ENCODE measurements at regions not wholly inside any gene's neighbourhood (a gene's known extent, or its start where the extent isn't known, plus 50 kb on each side); places are given as distances from the start of the nearest gene placed in this dataset.
A peak's percentile ranks its signal among the peaks of the same experiment; 100 is the strongest.

DNA sequence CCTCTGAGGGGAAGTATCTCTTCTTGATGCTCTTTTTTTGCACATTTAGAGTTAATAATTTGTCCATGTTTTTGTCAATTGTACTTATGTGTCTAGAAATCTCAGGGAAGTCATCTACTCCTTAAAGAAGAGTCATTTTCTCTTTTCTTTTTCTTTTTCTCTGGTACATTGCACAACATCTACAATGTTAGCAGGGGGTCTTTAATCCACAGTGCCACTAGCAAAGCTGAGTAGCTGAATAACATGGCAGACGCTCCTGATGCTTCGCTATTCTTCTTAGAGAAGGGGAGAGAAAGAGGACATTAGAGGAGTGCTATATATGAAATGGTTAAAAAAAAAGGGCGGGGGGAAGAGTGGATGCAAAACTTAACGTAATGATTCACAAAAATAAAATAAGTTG is 399.6 kb upstream of the CWC22 start:
- no peak for DNase-seq (ENCODE audit: low read depth)
- H3K4me3 ChIP-seq (ENCODE audit: low read length), result no peak overlapping the region
- TF ChIP-seq, protein P1, sequence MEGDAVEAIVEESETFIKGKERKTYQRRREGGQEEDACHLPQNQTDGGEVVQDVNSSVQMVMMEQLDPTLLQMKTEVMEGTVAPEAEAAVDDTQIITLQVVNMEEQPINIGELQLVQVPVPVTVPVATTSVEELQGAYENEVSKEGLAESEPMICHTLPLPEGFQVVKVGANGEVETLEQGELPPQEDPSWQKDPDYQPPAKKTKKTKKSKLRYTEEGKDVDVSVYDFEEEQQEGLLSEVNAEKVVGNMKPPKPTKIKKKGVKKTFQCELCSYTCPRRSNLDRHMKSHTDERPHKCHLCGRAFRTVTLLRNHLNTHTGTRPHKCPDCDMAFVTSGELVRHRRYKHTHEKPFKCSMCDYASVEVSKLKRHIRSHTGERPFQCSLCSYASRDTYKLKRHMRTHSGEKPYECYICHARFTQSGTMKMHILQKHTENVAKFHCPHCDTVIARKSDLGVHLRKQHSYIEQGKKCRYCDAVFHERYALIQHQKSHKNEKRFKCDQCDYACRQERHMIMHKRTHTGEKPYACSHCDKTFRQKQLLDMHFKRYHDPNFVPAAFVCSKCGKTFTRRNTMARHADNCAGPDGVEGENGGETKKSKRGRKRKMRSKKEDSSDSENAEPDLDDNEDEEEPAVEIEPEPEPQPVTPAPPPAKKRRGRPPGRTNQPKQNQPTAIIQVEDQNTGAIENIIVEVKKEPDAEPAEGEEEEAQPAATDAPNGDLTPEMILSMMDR (conservative IDR thresholded peaks at IDR 0.05; ENCODE audit: low read length), result no peak

DNA sequence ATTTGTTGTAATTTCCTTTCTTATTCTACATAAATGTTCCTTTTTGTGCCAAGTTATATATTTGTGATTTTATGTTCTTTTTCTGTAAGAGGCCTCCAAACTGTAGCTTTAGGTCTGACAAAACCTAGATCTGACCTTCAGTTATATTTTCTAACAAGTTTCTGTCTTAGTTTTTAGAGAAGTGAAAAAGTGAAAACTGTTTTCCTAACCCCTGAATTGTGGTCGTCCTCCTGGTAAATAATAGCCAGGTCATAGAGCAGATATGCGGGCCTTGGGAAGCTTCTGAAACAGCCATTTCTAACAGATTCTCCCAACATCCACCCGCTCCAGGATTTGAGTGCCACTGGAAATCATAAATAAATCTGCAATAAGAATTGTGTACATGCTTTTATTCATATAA is 398.4 kb upstream of the CWC22 start:
- TF ChIP-seq, protein P1 (conservative IDR thresholded peaks at IDR 0.05; ENCODE audit: low read length), result no peak
- DNase-seq (ENCODE audit: low read depth), result no peak
- no peak overlapping the region for H3K4me3 ChIP-seq (ENCODE audit: low read length)

DNA sequence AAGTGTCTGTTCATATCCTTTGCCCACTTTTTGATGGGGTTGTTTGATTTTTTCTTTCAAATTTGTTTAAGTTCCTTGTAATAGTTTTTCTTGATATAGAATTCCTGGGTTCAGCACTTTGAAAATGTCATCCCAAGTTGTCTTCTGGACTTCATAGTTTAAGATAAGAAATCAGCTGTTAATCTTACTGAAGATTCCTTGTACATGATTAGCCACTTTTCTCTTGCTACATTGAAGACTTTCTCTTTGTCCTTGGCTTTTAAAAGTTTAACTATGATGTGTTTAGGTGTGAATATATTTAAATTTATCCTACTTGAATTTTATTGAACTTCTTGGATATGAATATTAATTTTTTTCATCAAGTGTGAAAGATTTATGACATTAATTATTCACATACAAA is 387.2 kb upstream of the CWC22 start:
- no peak for DNase-seq (ENCODE audit: low read depth)
- H3K4me3 ChIP-seq (ENCODE audit: low read length), result no peak overlapping the region
- TF ChIP-seq, protein P1 (conservative IDR thresholded peaks at IDR 0.05; ENCODE audit: low read length), result no peak

DNA sequence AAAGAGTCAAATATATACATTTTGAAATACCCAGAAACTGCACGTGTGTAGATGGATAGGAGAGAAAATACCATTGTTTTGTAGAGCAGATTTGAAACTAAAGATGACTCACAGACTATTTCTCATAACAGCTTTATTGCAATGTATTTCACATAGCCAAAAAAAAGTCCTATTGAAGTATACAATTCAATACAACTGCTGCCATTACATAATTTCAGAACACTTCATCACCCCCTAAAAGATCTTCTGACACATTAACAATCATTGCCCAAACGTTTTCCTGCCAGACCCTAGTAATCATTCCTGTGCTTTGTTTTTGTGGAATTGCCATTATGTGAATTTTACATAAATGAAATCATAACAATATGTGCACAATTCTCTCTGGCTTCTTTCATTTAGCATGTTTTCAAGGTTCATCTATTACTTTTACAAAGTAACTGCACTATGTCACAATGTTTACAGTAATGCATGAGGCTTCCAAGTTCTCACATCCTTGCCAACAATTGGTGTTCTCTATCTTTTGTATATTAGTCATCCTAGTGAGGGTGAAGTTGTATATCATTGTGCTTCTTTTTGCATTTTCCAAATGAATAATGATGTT is 378.6 kb upstream of the CWC22 start:
- H3K4me3 ChIP-seq (ENCODE audit: low read length), result no peak overlapping the region
- peak; percentile 92 for DNase-seq (ENCODE audit: low read depth)
- TF ChIP-seq, protein P1 (conservative IDR thresholded peaks at IDR 0.05; ENCODE audit: low read length), result no peak

DNA sequence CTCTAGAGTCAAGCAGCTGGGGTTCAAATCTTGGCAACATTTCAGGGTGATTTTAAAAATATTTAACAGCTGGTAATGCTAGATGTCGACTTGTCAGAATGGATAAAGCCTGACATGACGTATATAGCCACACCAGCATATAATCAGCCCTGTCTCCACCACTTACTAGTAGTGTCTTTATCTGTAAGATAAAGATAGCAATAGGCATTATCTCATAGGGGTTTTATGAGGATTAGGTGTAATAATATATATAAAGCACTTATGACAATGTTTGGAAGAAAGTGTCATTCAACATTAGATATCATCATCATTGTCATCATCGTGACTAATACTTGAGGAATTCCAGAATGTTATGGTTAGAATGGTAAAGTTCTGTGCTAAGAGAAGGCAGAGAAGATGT is 369.0 kb upstream of the CWC22 start:
- H3K4me3 ChIP-seq (ENCODE audit: low read length), result no peak overlapping the region
- TF ChIP-seq, protein P1 (conservative IDR thresholded peaks at IDR 0.05; ENCODE audit: low read length), result no peak
- DNase-seq (ENCODE audit: low read depth), result no peak

DNA sequence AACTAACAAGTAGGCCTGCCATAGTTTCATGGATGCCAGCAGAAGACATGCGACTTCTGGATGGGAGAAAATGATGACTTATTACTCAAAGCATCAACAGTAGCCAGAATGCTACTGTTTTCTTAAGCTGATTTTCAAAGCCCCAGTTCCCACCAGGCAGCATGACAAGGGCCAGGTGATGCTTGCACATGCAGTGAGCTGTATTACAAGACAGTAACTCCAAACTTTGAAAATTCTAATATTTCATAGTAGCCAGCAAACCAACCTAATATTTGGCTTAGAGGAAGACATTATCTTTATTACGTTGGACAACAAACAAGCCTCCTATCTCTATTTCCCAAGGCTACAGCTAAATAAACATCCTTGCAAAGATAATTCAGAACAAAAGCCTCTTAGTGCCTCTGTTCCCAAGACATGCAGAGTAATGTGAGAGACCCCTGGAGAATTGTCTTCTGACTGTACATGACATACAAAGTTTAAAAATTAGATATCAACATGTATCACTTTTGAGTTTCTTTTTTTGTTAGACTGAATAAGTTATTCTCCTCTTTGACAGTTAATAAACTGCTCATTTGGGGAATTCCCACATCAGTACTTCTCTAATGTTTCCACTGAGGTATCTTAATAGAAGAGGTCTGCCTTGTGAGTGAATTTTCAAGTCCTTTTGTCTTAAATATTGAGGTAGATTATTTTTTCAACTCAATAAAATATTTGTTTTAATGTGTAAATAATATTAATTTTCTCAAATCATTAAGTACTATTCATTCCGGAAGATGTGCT is 367.6 kb upstream of the CWC22 start:
- TF ChIP-seq, protein P1 (conservative IDR thresholded peaks at IDR 0.05; ENCODE audit: low read length), result no peak
- no peak for DNase-seq (ENCODE audit: low read depth)
- H3K4me3 ChIP-seq (ENCODE audit: low read length), result no peak overlapping the region
